Activated naive CD4-positive, alpha-beta T cell treated with anti-CD3 and anti-CD28 coated beads, Interleukin-2, amount 50 U/mL, for 24 hours (primary cell): ENCODE measurements at regions not wholly inside any gene's neighbourhood (a gene's known extent, or its start where the extent isn't known, plus 50 kb on each side); places are given as distances from the start of the nearest gene placed in this dataset.

Experiments used
- H3K27ac Mint-ChIP-seq: one replicate; pipeline ENCODE4 v1.8.0; 2021; ENCODE audit warnings: mild to moderate bottlenecking, mixed read lengths
- H3K27me3 Mint-ChIP-seq: one replicate; pipeline ENCODE4 v1.8.0; 2021; ENCODE audit warnings: mixed read lengths
- H3K36me3 Mint-ChIP-seq: one replicate; pipeline ENCODE4 v1.8.0; 2021; ENCODE audit warnings: mixed read lengths
- H3K4me1 Mint-ChIP-seq: one replicate; pipeline ENCODE4 v1.8.0; 2021; ENCODE audit warnings: mixed read lengths
- H3K4me3 Mint-ChIP-seq: one replicate; pipeline ENCODE4 v1.8.0; 2021; ENCODE audit warnings: mild to moderate bottlenecking, mixed read lengths
- H3K9me3 Mint-ChIP-seq: one replicate; pipeline ENCODE4 v1.8.0; 2021; ENCODE audit warnings: mixed read lengths

DNA sequence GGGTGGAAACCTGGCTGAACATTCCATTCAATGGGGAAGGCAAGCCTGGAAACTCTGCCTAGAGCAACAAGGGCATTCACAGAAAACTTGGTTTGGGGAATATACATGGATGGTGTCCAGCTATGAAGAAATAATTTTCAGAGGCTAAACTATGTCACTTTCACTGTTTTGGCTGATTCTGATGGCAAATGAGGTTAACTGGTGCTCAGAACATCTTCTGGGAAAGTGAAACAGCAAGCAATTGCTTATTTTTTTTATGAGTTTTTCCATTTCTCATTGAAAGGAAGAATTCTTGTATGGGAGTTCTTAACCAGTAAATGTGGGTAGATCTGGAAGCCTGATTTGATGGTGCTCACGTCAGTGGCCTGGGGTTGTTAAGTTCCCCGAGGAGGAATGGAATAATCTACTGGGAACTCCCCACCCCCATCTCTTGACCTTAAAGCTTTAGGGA is 132.8 kb upstream of the BTG1 start:
- no peaks in the 10 kb centered on the region for H3K9me3 Mint-ChIP-seq
- no peaks in the 10 kb centered on the region for H3K36me3 Mint-ChIP-seq
- no peaks in the 10 kb centered on the region for H3K27me3 Mint-ChIP-seq
- H3K27ac Mint-ChIP-seq, result no peak overlapping the region
- no peak overlapping the region for H3K4me3 Mint-ChIP-seq
- H3K4me1 Mint-ChIP-seq, result peaks cover 17% of the 10 kb centered on the region

DNA sequence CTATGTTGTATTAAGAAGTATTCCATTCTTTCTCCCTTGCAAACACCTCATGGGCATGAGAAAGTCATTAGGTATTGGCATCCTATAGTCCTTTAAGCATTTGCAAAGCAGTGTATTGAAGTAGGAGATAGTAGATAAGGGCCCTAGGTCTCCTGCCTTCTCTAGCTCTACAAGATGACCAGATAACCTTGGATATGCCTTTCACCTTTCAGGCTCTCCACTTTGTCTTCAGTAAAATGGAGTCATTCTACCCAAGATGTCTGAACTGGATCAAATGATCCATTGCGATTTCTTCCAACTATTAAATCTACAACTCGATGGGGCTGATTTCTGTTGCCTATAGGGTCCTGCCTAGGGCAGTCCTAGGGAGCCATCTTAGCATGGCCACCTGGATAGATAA is 132.1 kb upstream of the BTG1 start:
- H3K4me3 Mint-ChIP-seq, result no peak overlapping the region
- H3K9me3 Mint-ChIP-seq, result no peaks in the 10 kb centered on the region
- H3K27ac Mint-ChIP-seq, result no peak overlapping the region
- no peaks in the 10 kb centered on the region for H3K27me3 Mint-ChIP-seq
- H3K36me3 Mint-ChIP-seq, result no peaks in the 10 kb centered on the region
- peaks cover 17% of the 10 kb centered on the region for H3K4me1 Mint-ChIP-seq

DNA sequence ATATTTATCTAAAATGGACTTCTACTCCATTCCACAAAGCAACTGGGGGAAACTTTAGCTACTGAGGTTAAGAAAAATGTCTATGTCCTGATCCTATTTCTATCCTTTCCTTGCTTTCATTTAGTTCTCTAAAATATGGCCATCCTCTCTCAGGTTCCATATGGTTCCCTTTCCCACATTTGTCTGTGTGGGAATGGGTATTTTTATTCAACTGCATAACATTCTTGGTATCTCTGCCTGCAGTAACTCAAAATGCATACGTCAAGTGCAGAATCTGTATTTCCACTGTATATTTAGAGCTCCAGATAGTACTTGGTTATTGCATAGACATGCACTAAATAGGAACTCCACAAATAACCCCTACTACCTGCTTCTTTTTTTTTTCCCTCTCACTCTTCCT is 130.6 kb upstream of the BTG1 start:
- H3K4me3 Mint-ChIP-seq, result no peak overlapping the region
- no peaks in the 10 kb centered on the region for H3K27me3 Mint-ChIP-seq
- H3K4me1 Mint-ChIP-seq, result peaks cover 21% of the 10 kb centered on the region
- H3K36me3 Mint-ChIP-seq, result no peaks in the 10 kb centered on the region
- no peaks in the 10 kb centered on the region for H3K9me3 Mint-ChIP-seq
- peak overlapping the region; percentile 24 for H3K27ac Mint-ChIP-seq

DNA sequence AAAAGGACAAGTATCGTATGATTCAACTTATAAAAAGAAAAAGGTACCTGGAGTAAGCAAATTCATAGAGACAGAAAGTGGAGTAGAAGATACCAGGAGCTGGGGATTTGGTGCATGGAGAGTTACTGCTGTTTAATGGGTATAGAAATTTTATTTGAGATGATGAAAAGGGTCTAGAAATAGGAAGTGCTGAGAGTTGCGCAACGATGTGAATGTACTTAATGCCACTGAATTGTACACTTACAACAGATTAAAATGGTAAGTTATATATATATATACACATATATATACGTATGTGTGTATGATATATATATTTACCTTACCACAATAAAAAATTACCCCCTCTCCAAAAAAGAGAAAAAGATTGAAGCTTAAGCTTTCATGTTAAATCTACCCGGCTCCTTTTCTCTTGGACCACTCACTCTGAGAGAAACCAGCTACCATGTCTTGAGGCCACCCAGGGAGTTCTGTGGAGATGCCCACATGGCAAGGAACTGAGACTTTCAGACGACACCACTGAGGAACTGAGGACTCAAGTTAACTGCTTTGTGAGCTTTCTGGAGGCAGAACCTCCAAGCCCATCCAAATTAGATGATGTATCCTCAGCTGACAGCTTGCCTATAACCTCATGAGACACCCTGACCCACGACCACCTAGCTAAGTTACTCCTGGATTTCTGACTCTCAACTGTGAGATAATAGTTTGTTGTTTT is 130.0 kb upstream of the BTG1 start:
- peaks cover 28% of the 10 kb centered on the region for H3K4me1 Mint-ChIP-seq
- peaks cover 4% of the 10 kb centered on the region for H3K9me3 Mint-ChIP-seq
- no peak overlapping the region for H3K27ac Mint-ChIP-seq

DNA sequence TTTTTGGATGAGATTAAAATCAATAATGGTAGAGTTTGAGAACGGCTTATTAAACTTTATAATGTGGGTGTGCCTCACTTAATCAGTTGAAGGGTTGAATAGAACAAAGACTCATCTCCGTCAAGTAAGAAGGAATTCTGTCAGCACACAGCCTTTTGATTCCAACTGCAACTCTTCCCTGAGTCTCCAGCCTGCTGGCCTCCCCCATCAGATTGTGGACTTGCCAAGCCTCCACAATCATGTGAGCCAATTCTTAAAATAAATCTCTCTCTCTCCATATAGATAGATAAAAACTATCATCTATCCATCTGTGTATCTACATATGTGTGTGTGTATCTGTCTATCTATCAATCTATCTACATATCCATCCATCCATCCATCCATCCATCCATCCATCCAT is 127.4 kb upstream of the BTG1 start:
- peaks cover 7% of the 10 kb centered on the region for H3K9me3 Mint-ChIP-seq
- no peaks in the 10 kb centered on the region for H3K36me3 Mint-ChIP-seq
- H3K27me3 Mint-ChIP-seq, result no peaks in the 10 kb centered on the region
- H3K27ac Mint-ChIP-seq, result no peak overlapping the region
- no peak overlapping the region for H3K4me3 Mint-ChIP-seq
- peaks cover 23% of the 10 kb centered on the region for H3K4me1 Mint-ChIP-seq

More for the DNA sequence above, 130.0 kb upstream of the BTG1 start:
- no peaks in the 10 kb centered on the region for H3K27me3 Mint-ChIP-seq
- H3K36me3 Mint-ChIP-seq, result no peaks in the 10 kb centered on the region
- no peak overlapping the region for H3K4me3 Mint-ChIP-seq

DNA sequence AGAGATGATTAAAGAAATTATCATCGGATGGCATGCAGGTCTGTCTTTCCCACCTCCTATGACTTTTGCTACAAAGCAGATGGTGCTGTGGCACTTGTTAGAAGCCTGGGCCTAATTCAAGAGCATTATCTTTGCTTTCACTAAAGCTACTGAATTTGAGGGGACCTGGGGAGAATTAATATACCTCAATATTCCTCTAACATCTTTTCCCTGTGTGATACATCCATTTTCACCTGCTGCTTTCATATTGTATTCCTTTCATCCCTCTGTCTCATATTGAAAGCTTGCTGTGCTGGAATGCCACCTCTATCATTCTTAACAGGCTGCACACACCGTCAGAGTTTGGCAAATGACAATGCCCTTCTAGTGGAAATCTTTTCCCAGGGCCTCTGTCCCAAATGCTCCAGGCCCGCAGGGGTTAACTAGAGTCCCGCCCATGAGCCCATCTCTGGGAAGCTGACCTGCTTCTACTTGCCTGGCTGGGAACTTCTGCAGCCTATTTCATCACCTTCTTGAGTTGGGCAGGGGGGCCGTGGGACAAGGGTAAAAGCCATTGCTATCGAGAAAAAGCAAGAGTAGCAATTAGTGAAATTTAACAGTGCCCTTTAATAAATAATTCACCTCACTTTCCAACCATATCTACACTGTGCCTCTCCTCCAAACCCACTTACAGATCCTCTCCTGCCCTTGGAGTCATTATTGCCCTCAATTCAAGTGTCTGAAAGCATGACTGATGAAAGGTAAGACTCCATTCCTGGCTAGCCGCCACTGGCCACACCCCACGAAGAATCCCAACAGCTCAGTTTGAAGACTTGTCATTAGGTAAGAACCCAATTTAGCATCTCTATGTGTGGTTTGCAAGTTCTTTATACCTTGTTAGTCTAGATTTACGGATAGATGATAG is 126.7 kb upstream of the BTG1 start:
- Mint-ChIP-seq H3K27ac (no peak overlapping the region), H3K4me3 (no peak overlapping the region)

DNA sequence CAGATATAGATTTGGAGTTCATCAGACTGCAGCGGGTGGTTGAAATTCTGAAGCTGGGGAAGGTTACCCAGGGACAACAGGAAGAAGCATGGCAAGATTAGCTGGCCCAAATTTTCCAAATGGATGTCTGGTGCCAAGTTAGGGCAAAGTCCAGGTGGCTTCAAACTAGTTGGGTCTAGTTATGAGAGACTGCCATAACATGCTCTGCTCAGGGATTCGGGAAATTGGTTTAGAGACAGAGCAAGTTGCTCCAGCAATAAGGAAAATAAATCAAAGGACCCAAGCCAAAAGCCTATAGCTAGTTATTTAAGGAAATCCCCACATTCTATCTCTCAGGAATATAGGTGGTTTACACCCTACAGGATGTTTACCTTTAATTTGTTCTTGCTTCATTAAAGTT is 125.7 kb upstream of the BTG1 start:
- Mint-ChIP-seq H3K4me1 (peaks cover 24% of the 10 kb centered on the region), H3K27me3 (no peaks in the 10 kb centered on the region), H3K27ac (no peak overlapping the region), H3K4me3 (no peak overlapping the region), H3K36me3 (no peaks in the 10 kb centered on the region), H3K9me3 (peaks cover 7% of the 10 kb centered on the region)

More for the DNA sequence above, 126.7 kb upstream of the BTG1 start:
- Mint-ChIP-seq H3K36me3 (no peaks in the 10 kb centered on the region), H3K27me3 (no peaks in the 10 kb centered on the region), H3K4me1 (peaks cover 24% of the 10 kb centered on the region), H3K9me3 (peaks cover 7% of the 10 kb centered on the region)

DNA sequence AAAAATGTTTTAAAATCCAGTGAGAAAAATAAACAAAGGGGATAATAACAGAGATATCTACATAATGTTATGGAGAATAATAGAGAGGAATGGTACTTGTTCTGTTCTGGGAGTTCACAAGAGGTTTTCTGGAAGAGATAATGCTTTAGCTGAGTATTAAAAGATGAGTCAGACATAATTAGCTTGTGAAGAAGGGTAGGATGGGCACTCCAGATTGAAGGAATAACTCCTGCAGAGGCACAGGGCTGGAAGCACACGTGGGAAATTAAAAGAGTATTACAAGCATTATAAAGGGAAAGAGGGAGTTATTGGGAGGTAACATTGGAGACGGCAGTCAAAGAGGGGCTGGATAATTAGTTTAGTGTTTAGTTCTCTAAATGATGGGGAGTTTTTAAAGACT is 124.9 kb upstream of the BTG1 start:
- Mint-ChIP-seq H3K4me3 (no peak overlapping the region), H3K27ac (peak overlapping the region; percentile 63), H3K27me3 (no peaks in the 10 kb centered on the region)

DNA sequence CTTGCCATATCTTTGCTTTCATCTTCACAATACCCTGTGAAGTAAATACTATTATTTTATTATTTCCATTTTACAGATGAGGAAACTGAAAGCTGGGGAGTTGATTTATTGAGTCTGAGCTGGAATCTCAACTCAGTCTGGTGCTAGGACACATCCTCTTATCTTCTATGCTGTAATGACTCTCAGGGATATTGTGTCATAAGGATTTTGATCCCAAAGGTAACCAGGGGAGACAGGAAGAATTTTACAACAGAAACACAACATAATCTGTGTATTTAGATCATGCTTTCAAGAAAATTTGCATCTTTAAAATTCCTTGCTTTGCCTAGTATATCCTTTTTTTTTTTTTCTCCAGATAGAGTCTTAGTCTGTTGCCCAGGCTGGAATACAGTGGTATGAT is 123.3 kb upstream of the BTG1 start:
- Mint-ChIP-seq H3K4me3 (no peak overlapping the region), H3K27ac (no peak overlapping the region)

More for the DNA sequence above, 124.9 kb upstream of the BTG1 start:
- H3K4me1 Mint-ChIP-seq, result peaks cover 24% of the 10 kb centered on the region
- peaks cover 7% of the 10 kb centered on the region for H3K9me3 Mint-ChIP-seq
- H3K36me3 Mint-ChIP-seq, result no peaks in the 10 kb centered on the region

DNA sequence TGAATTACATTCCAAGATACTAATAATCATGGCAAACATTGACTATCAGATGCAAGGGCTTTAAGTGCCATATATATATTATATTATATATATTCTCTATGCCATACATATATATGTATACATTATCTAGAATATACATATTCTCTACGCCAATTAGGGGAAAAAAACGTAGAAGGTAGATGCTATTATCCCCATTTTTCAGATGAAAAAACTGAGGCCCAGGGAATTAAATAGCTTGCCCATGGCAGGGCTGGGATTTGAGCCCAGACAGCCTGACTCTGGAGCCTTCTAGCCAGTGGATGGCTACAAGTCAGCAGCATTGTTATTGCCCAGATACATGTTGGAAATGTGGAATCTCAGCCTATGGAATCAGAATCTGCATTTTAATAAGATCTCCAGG is 116.0 kb upstream of the BTG1 start:
- no peak overlapping the region for H3K4me3 Mint-ChIP-seq
- H3K27ac Mint-ChIP-seq, result no peak overlapping the region
- peaks cover 48% of the 10 kb centered on the region for H3K4me1 Mint-ChIP-seq
- H3K27me3 Mint-ChIP-seq, result no peaks in the 10 kb centered on the region
- no peaks in the 10 kb centered on the region for H3K36me3 Mint-ChIP-seq
- peaks cover 4% of the 10 kb centered on the region for H3K9me3 Mint-ChIP-seq

More for the DNA sequence above, 123.3 kb upstream of the BTG1 start:
- H3K4me1 Mint-ChIP-seq, result peaks cover 24% of the 10 kb centered on the region
- no peaks in the 10 kb centered on the region for H3K36me3 Mint-ChIP-seq
- H3K9me3 Mint-ChIP-seq, result peaks cover 7% of the 10 kb centered on the region
- no peaks in the 10 kb centered on the region for H3K27me3 Mint-ChIP-seq

DNA sequence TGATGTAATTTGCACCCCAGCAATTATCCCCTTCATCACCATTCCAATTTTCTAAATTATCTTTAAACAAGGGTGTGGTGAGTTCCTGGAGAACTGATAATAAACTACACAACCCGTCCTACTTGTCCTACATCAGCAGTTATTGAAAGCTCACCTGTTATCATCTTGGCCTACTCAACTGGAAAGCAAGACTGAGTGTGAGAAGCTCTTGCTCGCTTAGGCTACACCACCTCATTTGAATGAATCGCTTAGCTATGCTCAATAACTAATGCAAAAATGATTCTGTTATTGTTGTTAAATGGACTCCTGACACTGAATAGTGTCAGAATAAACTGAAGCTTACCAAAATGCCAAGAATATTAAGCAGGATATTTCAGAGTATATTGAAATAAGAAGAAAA is 115.4 kb upstream of the BTG1 start:
- Mint-ChIP-seq H3K27ac (no peak overlapping the region), H3K4me3 (no peak overlapping the region), H3K36me3 (no peaks in the 10 kb centered on the region), H3K4me1 (peaks cover 54% of the 10 kb centered on the region), H3K9me3 (peaks cover 4% of the 10 kb centered on the region), H3K27me3 (no peaks in the 10 kb centered on the region)

DNA sequence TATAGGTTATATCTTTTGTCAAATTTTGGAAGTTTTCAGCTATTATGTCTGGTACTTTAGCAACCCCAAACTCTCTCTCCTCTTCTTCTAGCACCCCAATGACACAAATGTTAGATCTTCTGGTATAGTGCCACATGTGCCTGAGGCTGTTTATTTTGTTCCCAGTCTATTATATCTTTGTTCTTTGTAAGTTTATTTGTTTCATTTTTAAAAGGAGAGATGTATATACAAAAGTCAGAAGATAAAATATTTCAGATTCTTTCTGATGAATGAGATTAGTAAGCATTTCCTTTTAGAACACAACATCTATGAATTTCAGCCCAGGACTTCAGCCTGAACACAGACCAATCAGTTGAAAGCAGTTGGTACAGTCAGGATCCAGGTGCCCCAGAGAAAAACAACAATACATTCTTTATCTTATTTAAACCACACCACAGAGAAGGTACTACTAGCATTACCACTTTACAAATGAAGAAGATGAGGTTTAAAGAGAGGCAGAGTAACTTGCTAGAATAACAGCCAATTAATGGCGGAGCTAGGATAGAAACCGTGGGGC is 114.1 kb upstream of the BTG1 start:
- peaks cover 54% of the 10 kb centered on the region for H3K4me1 Mint-ChIP-seq
- H3K4me3 Mint-ChIP-seq, result peak overlapping the region; percentile 2
- no peaks in the 10 kb centered on the region for H3K36me3 Mint-ChIP-seq
- H3K27ac Mint-ChIP-seq, result peak overlapping the region; percentile 63
- H3K9me3 Mint-ChIP-seq, result peaks cover 4% of the 10 kb centered on the region
- H3K27me3 Mint-ChIP-seq, result no peaks in the 10 kb centered on the region

DNA sequence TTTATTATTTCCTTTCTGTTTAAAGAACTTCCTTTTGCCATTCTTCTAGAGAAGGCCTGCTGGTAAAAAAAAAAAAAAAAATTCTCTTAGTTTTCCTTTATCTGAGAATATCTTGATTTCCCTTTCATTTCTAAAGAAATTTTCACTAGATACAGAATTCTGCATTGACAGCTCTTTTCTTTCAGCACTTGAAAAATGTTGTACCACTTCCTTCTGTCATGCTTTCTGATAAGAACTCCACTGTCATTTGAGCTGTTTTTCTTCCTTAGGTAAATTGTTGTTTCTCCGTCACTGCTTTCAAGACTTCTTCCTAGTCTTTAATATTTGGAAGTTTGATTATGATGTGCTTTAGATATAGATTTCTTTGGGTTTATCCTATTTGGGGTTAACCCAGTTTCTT is 113.6 kb upstream of the BTG1 start:
- peak overlapping the region; percentile 63 for H3K27ac Mint-ChIP-seq
- no peaks in the 10 kb centered on the region for H3K27me3 Mint-ChIP-seq
- no peaks in the 10 kb centered on the region for H3K36me3 Mint-ChIP-seq
- H3K4me1 Mint-ChIP-seq, result peaks cover 54% of the 10 kb centered on the region
- H3K4me3 Mint-ChIP-seq, result peak overlapping the region; percentile 2
- H3K9me3 Mint-ChIP-seq, result peaks cover 4% of the 10 kb centered on the region

DNA sequence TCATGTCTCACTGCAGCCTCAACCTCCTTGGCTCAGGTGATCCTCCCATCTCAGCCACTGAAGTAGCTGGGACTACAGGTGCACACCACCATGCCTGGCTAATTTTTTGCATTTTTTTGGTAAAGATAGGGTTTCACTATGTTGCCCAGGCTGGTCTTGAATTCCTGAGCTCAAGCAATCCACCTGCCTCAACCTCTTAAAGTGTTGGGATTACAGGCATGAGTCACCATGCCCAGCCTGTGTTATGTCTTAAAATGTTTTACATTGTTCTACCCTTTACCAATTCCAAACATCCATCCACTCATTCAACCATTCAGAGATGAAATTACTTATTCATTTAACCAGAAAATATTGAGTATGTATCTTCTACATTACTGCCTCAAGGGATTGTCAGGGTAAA is 111.6 kb upstream of the BTG1 start:
- Mint-ChIP-seq H3K4me1 (peaks cover 59% of the 10 kb centered on the region), H3K36me3 (no peaks in the 10 kb centered on the region), H3K4me3 (no peak overlapping the region), H3K27me3 (no peaks in the 10 kb centered on the region), H3K9me3 (peaks cover 4% of the 10 kb centered on the region), H3K27ac (no peak overlapping the region)

DNA sequence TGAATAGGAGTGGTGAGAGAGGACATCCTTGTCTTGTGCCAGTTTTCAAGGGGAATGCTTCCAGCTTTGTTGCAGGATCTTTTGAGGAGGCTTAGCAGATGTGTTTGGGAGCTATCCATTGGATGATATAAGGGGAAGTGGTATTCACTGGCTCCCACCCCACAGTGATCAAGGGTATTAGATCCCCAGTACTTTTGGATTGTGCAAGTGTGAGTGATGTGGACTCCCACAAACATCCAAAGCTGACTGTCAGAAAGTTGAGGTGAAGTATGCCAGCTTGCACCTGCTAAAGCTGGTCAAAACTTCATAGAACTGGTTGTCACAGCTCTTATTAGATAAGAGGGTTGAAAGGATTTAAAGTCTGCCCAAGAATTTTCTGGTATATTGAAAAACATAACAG is 110.1 kb upstream of the BTG1 start:
- Mint-ChIP-seq H3K9me3 (peaks cover under 1% of the 10 kb centered on the region), H3K4me1 (peaks cover 63% of the 10 kb centered on the region), H3K27me3 (no peaks in the 10 kb centered on the region), H3K27ac (no peak overlapping the region), H3K4me3 (no peak overlapping the region), H3K36me3 (no peaks in the 10 kb centered on the region)

DNA sequence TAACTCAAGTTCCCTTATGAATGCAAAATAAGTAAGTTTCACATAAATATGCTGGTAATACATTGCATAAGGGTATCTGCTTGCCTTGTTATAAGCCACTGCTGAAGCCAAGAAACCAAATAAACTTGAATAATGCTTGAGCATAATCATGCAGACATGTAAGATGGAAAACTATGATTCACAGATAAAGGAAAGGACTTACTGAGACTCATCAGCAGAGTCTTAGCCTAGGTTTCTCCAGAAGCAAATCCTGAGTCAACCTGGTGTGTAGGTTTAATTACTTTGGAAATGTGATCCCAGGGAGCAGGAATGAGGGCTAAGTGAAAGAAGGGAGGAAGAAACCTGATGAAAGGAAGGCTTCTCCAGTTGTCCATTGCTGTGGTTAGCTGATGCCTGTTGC is 107.7 kb upstream of the BTG1 start:
- peaks cover 39% of the 10 kb centered on the region for H3K4me1 Mint-ChIP-seq
- H3K36me3 Mint-ChIP-seq, result no peaks in the 10 kb centered on the region
- no peak overlapping the region for H3K4me3 Mint-ChIP-seq
- no peaks in the 10 kb centered on the region for H3K27me3 Mint-ChIP-seq
- no peak overlapping the region for H3K27ac Mint-ChIP-seq
- H3K9me3 Mint-ChIP-seq, result peaks cover 10% of the 10 kb centered on the region
